SK-N-SH (cell line): ENCODE measurements at regions not wholly inside any gene's neighbourhood (a gene's known extent, or its start where the extent isn't known, plus 50 kb on each side); places are given as distances from the start of the nearest gene placed in this dataset.
"Not testable (repeated sequence)": the region's sequence is repeated elsewhere in the genome, so short reads cannot be mapped to it uniquely, and the experiment has no call there.

Experiments
- CTCF ChIA-PET: fragments of 300-600, 350-600 bp; formaldehyde crosslinking; extraction: SDS; loops from one replicate; lab custom pipeline; 2021; lab: Yijun Ruan, JAX
- POLR2A ChIA-PET: fragments of 350-600 bp; sonication (Branson Sonifier 250); formaldehyde crosslinking; extraction: SDS; loops from one replicate; lab custom pipeline; 2020; ENCODE audit warnings: antibody characterized with exemption, inconsistent platforms; lab: Yijun Ruan, JAX
- DNase-seq: peaks from one replicate; pipeline ENCODE4 v3.0.0; 2012
- H2AFZ ChIP-seq: fragments of 200-600 bp; sonication (generic); 2 replicates; pipeline ENCODE4 v1.8.1; 2016; ENCODE audit warnings: antibody characterized with exemption, mild to moderate bottlenecking, low read depth
- H3F3A ChIP-seq: fragments of 200-600 bp; sonication (generic); replicated peaks from 2 replicates; pipeline ENCODE3; 2016; ENCODE audit warnings: antibody characterized with exemption, mild to moderate bottlenecking; ENCODE audit not compliant: insufficient read depth
- H3K27ac ChIP-seq, 2 experiments: fragments of 200-500 bp in 1 of 2; fragments of 200-600 bp in 1 of 2; sonication (Bioruptor generic) in 1 of 2; sonication (generic), shearing (Covaris generic) in 1 of 2; 2 replicates each; pipeline versions ENCODE4 v1.5.1 to v1.6.1; 2014 to 2016; ENCODE audit warnings: low read depth in 2 of 2, inconsistent platforms in 1 of 2, low read length in 1 of 2, mild to moderate bottlenecking in 1 of 2, mixed read lengths in 1 of 2
- H3K27me3 ChIP-seq: fragments of 200-600 bp; sonication (generic), shearing (Covaris generic); 2 replicates; pipeline ENCODE4 v1.6.1; 2016; ENCODE audit warnings: mixed run types; ENCODE audit not compliant: insufficient read depth
- H3K36me3 ChIP-seq, 2 experiments: fragments of 200-500 bp in 1 of 2; fragments of 200-600 bp in 1 of 2; sonication (Bioruptor generic) in 1 of 2; sonication (generic) in 1 of 2; replicated peaks in 1 of 2; 2 replicates each; pipeline versions ENCODE3 to v1.5.1; 2014 to 2016; ENCODE audit warnings: low read length in 1 of 2, mild to moderate bottlenecking in 1 of 2; ENCODE audit not compliant: insufficient read depth in 2 of 2, control insufficient read depth in 1 of 2
- H3K4me1 ChIP-seq, 2 experiments: fragments of 200-500 bp in 1 of 2; fragments of 200-600 bp in 1 of 2; sonication (Bioruptor generic) in 1 of 2; sonication (generic), shearing (Covaris generic) in 1 of 2; 2 replicates each; pipeline versions ENCODE4 v1.5.1 to v1.6.1; 2014 to 2016; ENCODE audit warnings: low read depth in 1 of 2, low read length in 1 of 2, mixed run types in 1 of 2; ENCODE audit not compliant: insufficient read depth in 2 of 2, control insufficient read depth in 1 of 2
- H3K4me2 ChIP-seq: fragments of 200-600 bp; sonication (generic), shearing (Covaris generic); 2 replicates; pipeline ENCODE4 v1.6.1; 2017; ENCODE audit warnings: mixed run types
- H3K4me3 ChIP-seq, 2 experiments: fragments of 200-500 bp in 1 of 2; fragments of 200-600 bp in 1 of 2; sonication (Bioruptor generic) in 1 of 2; sonication (generic), shearing (Covaris generic) in 1 of 2; 2 replicates each; pipeline versions ENCODE4 v1.5.1 to v1.8.1; 2014 to 2016; ENCODE audit warnings: low read depth in 2 of 2, inconsistent platforms in 1 of 2, low read length in 1 of 2, mild to moderate bottlenecking in 1 of 2, mixed read lengths in 1 of 2, moderate library complexity in 1 of 2
- H3K79me2 ChIP-seq: fragments of 200-600 bp; sonication (generic); 2 replicates; pipeline ENCODE4 v1.8.1; 2017; ENCODE audit warnings: mild to moderate bottlenecking; ENCODE audit not compliant: insufficient read depth
- H3K9ac ChIP-seq: fragments of 200-600 bp; sonication (generic); 2 replicates; pipeline ENCODE4 v1.6.1; 2017; ENCODE audit warnings: mixed run types
- H3K9me2 ChIP-seq: fragments of 200-600 bp; sonication (generic); 2 replicates; pipeline ENCODE4 v1.6.1; 2017; ENCODE audit warnings: mixed run types
- H3K9me3 ChIP-seq: fragments of 200-600 bp; sonication (generic); 2 replicates; pipeline ENCODE4 v1.6.1; 2017; ENCODE audit warnings: mixed run types, mild to moderate bottlenecking, moderate library complexity
- H4K20me1 ChIP-seq: fragments of 200-600 bp; sonication (generic); 2 replicates; pipeline ENCODE4 v1.6.1; 2017; ENCODE audit warnings: mild to moderate bottlenecking, mixed run types; ENCODE audit not compliant: insufficient read depth
- EZH2phosphoT487 ChIP-seq: fragments of 200-600 bp; sonication (generic); IDR thresholded peaks from 2 replicates; pipeline ENCODE4 v1.6.1; 2017; ENCODE audit warnings: low read depth, mixed run types, mild to moderate bottlenecking, antibody characterized with exemption, moderate library complexity, borderline replicate concordance
- FOSL2 ChIP-seq: IDR thresholded peaks from 2 replicates; pipeline ENCODE4 v1.4.0; 2012; ENCODE audit warnings: low read depth, mild to moderate bottlenecking, moderate library complexity, borderline replicate concordance
- FOXJ3 ChIP-seq: sonication (generic); formaldehyde crosslinking; IDR thresholded peaks from 2 replicates; pipeline ENCODE4 v1.5.1; 2020; ENCODE audit warnings: mild to moderate bottlenecking, missing genetic modification reagents
- FOXM1 ChIP-seq: IDR thresholded peaks from 2 replicates; pipeline ENCODE4 v1.4.0; 2012; ENCODE audit warnings: low read depth, mild to moderate bottlenecking
- IRF3 ChIP-seq: fragments of 150-350 bp; IDR thresholded peaks from 2 replicates; pipeline ENCODE4 v1.6.1; 2016; ENCODE audit warnings: mild to moderate bottlenecking, low read depth, low read length
- MAX ChIP-seq: IDR thresholded peaks from 2 replicates; pipeline ENCODE4 v1.4.0; 2012; ENCODE audit warnings: low read depth
- MEF2A ChIP-seq: IDR thresholded peaks from 2 replicates; pipeline ENCODE4 v1.4.0; 2012; ENCODE audit warnings: low read depth, borderline replicate concordance
- MXI1 ChIP-seq: IDR thresholded peaks from 2 replicates; pipeline ENCODE4 v1.6.1; 2012; ENCODE audit warnings: mild to moderate bottlenecking, low read depth, low read length, improper control_type of control experiment
- NFIC ChIP-seq: IDR thresholded peaks from 2 replicates; pipeline ENCODE4 v1.4.0; 2012; ENCODE audit warnings: borderline replicate concordance
- POLR2AphosphoS5 ChIP-seq: IDR thresholded peaks from 2 replicates; pipeline ENCODE4 v1.6.1; 2012; ENCODE audit warnings: low read depth, low read length
- RAD21 ChIP-seq: IDR thresholded peaks from 2 replicates; pipeline ENCODE4 v1.6.1; 2012; ENCODE audit warnings: mild to moderate bottlenecking, low read length
- RXRA ChIP-seq: IDR thresholded peaks from 2 replicates; pipeline ENCODE4 v1.4.0; 2012; ENCODE audit warnings: low read depth, mild to moderate bottlenecking, borderline replicate concordance
- TAF1 ChIP-seq: IDR thresholded peaks from 2 replicates; pipeline ENCODE4 v1.6.1; 2012; ENCODE audit warnings: low read depth, mild to moderate bottlenecking, low read length, moderate library complexity, borderline replicate concordance
- TCF12 ChIP-seq: IDR thresholded peaks from 2 replicates; pipeline ENCODE4 v1.4.0; 2012
- TEAD4 ChIP-seq: IDR thresholded peaks from 2 replicates; pipeline ENCODE4 v1.4.0; 2012; ENCODE audit warnings: mild to moderate bottlenecking, borderline replicate concordance; ENCODE audit not compliant: insufficient read depth
- USF2 ChIP-seq: fragments of 150-350 bp; IDR thresholded peaks from 2 replicates; pipeline ENCODE4 v1.6.1; 2017; ENCODE audit warnings: antibody characterized with exemption, low read length, low read depth, borderline replicate concordance
- WGBS: methylation state at CpG from one replicate; pipeline ENCODE4 v1.1.6; 2017; ENCODE audit warnings: low lambda C conversion rate; 5-methylcytosine and 5-hydroxymethylcytosine counted together

GRCh38 chr5:91311168-91311696, 71.9 kb downstream of the ARRDC3 start:
- ChIA-PET CTCF (interaction anchor here (0.9 to 2.4 kb wide), 2 partner anchors 9 to 73 kb away, joined by 3 to 11 read pairs; no protein-coding TSS in a partner anchor), POLR2A (interaction anchor here (0.7 kb wide), 1 partner anchor 72 kb away, joined by 3 read pairs; the partner anchor contains the start of gene ARRDC3)
- no peaks in the 10 kb centered on the region for H3K79me2 ChIP-seq
- peaks cover 19% of the 10 kb centered on the region for H3F3A ChIP-seq
- no peak for TF ChIP-seq MEF2A
- TF ChIP-seq TAF1: no peak
- no peak for TF ChIP-seq TCF12
- TF ChIP-seq USF2: no peak
- no peak for TF ChIP-seq TEAD4
- no peak for TF ChIP-seq FOXM1
- TF ChIP-seq RXRA: no peak
- no peak for TF ChIP-seq NFIC
- no peak for TF ChIP-seq MAX
- no peak for TF ChIP-seq RAD21
- no peak for TF ChIP-seq FOXJ3 (CRISPR knock-in tag)
- no peak for TF ChIP-seq EZH2phosphoT487
- no peak for TF ChIP-seq POLR2AphosphoS5
- no peak for TF ChIP-seq FOSL2
- no peak for TF ChIP-seq IRF3
- no peak for TF ChIP-seq MXI1
- no peaks in the 10 kb centered on the region for H3K27me3 ChIP-seq
- WGBS: 77% methylated on average over 4 of the region's 5 CpGs
- H3K9me3 ChIP-seq: no peaks in the 10 kb centered on the region
- peak overlapping the region; percentile 25; the same call in 1 of the 2 replicates for H2AFZ ChIP-seq
- DNase-seq: no peak
- no peaks in the 10 kb centered on the region for H3K36me3 ChIP-seq
- H3K4me1 ChIP-seq: peaks cover 28 to 31% of the 10 kb centered on the region in 2 experiments; a peak in 3 of 4 replicates
- peak overlapping the region; percentile 60 for H3K4me2 ChIP-seq
- H3K27ac ChIP-seq: peak overlapping the region; percentile 81 to 99
- no peaks in the 10 kb centered on the region for H3K9me2 ChIP-seq
- no peak overlapping the region for H3K4me3 ChIP-seq
- H3K9ac ChIP-seq: peak overlapping the region; percentile 66
- no peaks in the 10 kb centered on the region for H4K20me1 ChIP-seq

- H3K27ac ChIP-seq: not testable (repeated sequence)
Measured at GRCh38 chr5:91308157-91308556, 75.0 kb downstream of the ARRDC3 start.

More at GRCh38 chr5:91308157-91308556, 75.0 kb downstream of the ARRDC3 start:
- POLR2A ChIA-PET: interaction anchor here (1.2 kb wide), 1 partner anchor 27 kb away, joined by 3 read pairs; no protein-coding TSS in a partner anchor
- H3K4me3 ChIP-seq, DNase-seq, H2AFZ ChIP-seq, H3K79me2 ChIP-seq, H4K20me1 ChIP-seq, H3K4me2 ChIP-seq, H3K27me3 ChIP-seq, CTCF ChIA-PET, H3K9me2 ChIP-seq, H3K9me3 ChIP-seq, H3K9ac ChIP-seq, H3K36me3 ChIP-seq: not testable (repeated sequence)
- peaks cover 19% of the 10 kb centered on the region for H3F3A ChIP-seq
- H3K4me1 ChIP-seq: peaks cover 18 to 20% of the 10 kb centered on the region in 2 experiments; a peak in 3 of 4 replicates
- 96% methylated on average over 5 of the region's 5 CpGs for WGBS
